HG03575 (cell line): ENCODE measurements at regions not wholly inside any gene's neighbourhood (a gene's known extent, or its start where the extent isn't known, plus 50 kb on each side); places are given as distances from the start of the nearest gene placed in this dataset.

Experiments used
- ATAC-seq: cut with Tn5 transposase; IDR thresholded peaks from one replicate; pipeline ENCODE4 v1.9.1; 2021; ENCODE audit not compliant: unreplicated experiment, insufficient number of reproducible peaks, low FRiP score; ENCODE audit errors: extremely low read depth

DNA sequence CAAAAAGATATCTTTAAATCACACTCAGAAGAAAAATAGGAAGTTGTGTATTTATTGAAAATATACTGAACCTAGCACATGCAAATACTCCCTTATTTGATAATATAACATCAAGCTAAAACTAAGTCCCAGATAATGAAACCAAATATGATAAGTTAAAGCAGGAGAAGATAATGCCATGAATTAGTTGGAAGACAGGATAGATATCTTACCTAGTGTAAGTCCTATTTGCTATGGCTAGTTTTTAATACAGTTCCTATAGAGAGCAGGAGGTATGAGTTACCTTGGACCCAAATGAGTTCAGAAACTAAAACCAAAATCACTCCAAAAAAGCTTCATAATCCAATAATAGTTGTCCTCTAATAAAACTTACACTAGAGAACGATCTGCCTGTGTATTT lies 1407.1 kb upstream of the MIR17HG start:
- no peak for ATAC-seq

DNA sequence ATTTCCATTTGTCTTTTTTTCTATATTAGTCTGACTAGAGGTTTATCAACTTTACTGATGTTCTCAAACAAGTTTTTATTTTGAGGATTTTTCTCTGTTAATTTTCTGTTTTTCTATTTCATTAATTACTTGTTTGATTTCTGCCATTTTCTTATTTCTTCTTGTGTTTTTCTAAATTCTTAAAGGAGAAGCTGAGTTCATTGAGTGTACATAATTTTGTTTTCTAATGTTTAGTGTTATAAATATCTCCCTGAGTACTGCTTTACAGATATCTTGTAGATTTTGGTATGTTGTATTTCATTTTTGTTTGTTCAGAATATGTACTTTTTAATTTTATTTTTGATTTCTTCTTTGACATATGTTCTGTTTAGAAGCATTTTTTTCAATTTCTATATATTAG lies 1404.3 kb upstream of the MIR17HG start:
- ATAC-seq = no peak

DNA sequence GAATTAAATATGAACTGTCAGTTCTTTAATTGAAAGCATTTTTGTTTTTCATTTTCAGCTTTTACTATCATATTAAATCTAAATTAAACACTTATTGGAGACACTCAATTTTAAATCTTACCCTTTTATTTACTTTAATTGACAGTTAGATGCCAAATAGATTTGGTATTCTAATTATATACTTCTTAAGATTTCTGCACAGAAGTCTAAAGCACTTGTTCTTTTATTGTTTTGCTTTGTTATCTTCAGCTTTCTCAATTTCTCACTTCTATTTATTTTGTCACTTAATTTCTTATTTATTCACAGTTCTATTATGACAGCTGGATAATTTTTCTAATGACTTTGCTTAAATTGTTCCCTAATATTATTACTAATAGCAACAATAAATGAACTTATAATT lies 1397.3 kb upstream of the MIR17HG start:
- no peak for ATAC-seq

DNA sequence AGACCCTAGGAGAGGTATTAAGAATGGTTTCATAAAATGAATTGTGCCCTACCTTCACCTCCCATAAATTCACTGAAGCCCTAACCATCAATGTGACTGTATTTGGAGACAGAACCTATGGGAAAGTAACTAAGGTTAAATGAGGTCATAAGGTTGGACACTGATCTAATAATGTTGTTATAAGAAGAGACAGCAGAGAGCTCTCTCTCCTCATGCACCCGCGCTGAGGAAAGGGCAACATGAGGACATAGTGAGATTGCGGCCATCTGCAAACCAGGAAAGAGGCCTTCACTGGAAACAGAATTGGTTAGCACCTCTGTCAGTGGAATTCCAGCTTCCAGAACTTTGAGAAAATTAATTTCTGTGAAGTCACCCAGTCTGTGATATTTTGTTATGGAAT lies 1396.1 kb upstream of the MIR17HG start:
- no peak for ATAC-seq

DNA sequence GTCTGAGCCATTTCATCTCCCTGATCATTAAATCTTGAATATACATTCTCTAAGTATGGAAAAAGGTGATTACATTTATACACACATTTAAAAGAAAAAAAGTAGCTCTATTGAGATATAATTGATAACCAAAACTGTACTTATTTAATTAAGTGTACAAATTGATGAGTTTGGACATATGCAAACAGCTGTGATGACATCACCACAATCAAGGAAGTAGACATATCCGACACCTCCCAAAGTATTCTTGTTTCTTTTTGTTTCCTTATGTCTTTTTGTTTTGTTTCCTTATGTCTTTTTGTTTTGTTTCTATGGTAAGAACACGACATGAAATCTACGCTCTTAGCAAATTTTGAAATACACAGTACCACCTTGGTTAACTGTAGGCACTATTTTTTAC lies 1393.9 kb upstream of the MIR17HG start:
- no peak for ATAC-seq

DNA sequence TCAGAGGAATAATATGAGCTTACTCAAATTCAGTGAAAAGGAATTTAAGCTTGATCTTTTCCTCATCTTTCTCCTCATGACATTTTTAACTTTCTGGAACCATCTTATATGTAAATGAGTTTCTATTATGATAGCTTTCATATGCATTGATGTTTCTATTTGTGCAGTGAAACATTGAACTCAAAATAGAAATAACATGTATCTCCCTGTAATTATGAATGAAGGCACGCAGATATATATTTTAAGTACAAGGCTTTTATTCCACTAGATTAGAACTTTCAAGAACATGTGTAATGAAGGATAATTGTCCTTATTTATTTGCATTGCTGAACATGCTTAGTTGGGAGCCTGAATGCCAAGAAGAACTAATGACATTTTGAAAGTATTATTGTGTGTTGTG lies 1391.7 kb upstream of the MIR17HG start:
- ATAC-seq = no peak

DNA sequence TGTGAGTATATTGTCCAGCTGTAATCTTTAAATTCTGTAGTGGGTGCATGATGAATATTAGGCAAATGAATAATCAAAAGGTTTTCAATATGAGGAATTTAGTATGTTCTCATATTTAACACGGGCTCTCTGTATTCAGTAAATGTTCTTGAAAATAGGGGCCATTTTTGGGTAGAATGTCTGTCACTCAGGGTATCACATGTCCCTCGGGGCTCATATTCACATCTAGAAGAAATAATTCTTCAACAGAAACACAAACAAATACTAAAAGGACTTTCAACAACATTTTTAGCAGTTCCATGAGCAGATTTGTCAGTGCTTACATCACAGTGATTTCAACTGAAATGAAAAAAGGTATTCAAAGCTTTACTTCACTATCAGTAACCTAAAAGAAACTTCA lies 1388.4 kb upstream of the MIR17HG start:
- ATAC-seq = no peak

DNA sequence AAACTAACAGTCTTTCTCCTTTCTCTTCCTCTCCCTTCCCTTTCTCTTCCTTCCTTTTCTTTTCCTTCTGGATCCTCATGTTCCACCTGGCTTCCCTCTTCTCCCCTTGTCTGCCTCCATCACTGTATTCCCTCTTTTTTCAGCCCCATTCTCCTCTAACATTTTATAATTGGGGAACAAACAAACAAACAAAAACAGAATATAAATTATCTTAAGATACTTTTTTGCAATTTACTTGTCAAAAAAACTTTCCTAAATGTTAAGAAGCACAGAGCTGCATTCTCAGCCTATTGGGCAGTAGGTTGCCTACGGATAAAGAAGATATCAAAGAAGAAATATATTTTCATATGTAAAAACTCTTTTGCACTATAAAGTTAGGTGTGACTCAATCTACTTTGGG lies 1382.2 kb upstream of the MIR17HG start:
- ATAC-seq = no peak

DNA sequence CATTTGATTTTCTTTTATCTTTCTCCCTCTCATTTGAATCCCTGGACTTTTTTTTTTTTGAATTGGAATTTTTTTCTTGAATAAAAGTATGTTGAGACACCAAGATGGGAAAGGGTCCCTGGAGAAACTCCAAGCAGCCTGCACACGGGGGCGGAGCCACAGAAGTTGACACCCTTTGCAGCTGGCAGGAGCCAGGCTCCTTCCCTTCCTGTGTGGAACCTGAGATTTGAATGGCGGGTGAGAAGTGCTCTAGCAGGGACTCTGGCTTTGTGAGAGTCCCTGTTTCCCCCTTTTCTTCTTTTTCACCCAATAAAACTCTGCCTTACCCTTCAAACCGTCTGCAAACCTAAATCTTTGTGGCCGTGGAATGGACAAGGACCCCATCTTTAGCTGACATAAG lies 1381.0 kb upstream of the MIR17HG start:
- ATAC-seq = no peak

DNA sequence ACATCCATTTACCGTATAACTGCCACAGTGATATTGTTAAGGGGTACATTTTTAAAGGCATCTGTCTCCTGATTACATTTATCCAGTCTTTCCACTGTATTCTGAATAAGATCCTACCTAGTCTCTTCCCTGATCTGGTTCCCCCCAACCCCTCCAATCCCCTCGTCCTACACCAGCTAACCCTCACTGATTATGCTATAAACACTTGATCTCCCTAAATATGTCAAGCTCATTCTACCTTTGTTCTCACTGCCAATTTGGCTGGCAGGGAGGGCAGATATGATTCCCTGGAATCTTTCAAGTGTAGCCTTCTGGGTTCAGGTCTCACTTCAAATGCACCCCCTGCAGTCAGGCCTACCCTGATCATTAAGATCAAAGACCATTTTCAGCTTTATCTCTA lies 1379.8 kb upstream of the MIR17HG start:
- ATAC-seq = no peak

DNA sequence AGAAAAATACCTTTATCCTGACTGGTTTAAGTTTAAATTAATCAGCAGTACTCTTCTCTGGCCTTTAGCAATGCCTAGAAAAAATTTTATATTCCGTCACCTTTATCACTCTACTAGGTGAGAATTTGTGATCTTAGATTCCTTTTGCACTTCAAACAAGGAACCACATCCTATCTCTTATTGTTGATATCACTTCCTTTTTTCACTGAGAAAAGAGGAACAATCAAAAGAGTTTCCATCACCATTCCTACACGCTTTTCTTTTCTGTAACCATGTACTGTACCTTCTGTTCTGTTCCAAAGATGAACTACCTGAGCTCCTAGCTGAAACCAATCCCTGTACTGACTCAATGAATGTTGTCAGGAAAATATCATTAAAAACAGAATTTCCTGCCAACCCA lies 1379.0 kb upstream of the MIR17HG start:
- ATAC-seq = no peak

DNA sequence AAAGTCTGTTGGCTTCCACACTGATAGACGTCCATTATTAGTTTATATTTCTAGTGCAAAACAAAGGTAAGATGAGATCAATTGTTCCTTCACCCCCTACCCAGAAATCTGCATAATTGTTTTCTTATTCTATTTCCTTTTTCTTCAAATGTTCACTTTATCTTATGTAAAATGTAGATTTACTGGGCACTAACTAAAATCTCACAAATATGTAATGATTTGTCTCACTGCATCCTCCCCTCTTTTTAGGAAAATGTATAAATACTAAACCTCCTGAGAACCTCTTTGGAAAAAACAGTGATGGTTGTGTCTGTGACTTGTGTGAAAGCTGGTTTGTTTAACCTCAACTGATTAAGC lies 1377.2 kb upstream of the MIR17HG start:
- no peak for ATAC-seq

DNA sequence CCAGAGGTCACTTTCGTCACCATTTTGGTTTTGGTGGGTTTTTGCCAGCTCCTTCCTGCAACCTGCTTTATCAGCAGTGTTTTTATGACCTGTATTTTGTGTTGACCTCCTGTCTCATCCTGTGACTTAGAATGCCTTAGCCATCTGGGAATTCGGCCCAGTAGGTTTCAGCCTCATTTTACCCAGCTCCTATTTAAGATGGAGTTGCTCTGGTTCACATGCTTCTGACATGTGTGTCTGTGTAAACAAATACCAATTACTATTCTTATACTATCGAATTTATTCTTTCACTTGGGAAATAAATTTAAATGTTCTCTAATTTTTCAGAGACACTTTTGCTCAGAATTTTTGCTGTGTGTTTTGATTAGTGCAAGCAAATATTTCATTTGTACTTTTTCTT lies 1370.3 kb upstream of the MIR17HG start:
- ATAC-seq = no peak

DNA sequence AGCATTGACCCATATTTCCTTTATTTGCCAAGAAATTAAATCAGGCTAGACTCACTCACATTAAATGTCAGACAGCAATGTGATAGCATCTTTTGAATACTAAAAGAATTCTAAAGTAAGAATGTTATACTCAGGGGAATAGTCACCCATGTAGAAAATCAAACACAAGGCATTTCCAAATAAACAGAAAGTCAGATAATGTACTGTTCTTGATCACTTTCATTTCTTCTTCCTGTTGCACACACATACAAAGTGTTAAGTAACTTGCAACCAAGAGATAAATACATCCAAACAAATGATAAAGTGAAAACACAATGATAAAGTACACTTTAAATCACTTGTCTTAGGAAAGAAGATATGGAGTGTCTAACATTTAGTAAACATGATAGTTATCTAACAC lies 1366.6 kb upstream of the MIR17HG start:
- ATAC-seq = no peak

DNA sequence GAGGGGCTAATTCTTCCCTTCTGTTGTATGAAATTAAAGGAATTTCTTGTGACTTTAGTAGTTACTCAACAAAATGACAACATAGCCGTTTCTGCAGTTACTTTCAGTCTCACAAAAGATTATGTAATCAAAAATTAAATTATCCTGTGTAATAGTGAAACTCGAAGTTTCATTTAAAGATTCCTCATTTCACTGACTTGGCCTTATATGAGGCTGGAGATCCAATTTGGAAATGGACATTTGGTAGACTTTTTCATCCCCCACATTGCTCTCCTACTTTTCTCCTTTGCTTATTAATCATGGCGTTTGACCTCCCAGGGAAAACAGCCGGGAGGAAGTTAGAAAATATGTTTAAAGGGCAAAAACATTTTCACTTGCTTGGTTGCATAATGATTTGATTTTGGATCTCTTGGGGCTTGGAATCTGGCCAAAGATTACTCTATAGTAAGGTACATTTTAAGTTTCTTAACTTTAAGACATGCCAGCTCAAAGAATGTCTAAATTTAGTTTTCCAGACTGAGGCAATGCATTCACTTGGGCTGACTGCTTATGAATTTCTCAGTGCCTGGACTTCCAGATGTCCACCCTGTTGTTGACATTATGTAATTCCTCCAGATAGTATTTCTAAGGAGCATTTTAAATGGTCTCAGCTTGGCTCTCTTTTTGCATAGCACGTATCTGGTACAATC lies 1364.9 kb upstream of the MIR17HG start:
- no peak for ATAC-seq

DNA sequence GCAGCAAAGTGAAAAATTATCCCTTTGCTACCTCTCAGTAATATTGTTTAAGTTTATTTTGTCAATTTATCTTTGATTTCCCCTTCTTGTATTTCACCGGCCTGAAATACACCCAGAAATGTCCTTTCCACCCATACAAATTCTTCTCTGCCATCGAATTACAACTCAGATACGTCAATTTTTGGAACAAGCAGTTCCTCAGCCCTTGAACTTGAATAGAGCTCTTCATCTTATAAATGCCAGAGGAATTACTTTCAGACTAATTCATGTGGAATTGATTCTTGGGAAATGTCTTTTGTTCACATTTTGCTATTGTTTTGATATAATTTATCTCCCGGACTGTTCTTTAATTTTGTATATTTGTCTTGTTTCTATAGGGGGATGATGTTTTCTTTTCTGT lies 1359.3 kb upstream of the MIR17HG start:
- ATAC-seq = no peak

DNA sequence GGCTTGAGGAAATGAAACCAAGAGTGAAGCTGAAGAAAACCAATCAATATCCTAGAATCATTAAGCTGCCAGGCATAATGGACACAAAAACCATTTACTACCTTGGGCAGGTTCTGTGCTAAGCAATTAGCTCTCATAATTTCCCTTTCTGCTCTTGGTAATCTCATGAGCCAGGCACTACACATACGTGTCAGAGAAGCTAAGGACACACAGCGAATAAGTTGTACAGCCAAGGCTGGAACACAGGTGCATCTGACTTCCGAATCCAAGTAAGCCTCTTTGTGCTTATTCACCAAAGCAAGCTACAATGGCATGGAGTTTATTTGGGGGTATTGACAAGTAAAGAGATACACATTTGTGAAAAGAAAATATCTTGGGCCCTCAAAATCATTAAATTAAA lies 1343.9 kb upstream of the MIR17HG start:
- no peak for ATAC-seq

DNA sequence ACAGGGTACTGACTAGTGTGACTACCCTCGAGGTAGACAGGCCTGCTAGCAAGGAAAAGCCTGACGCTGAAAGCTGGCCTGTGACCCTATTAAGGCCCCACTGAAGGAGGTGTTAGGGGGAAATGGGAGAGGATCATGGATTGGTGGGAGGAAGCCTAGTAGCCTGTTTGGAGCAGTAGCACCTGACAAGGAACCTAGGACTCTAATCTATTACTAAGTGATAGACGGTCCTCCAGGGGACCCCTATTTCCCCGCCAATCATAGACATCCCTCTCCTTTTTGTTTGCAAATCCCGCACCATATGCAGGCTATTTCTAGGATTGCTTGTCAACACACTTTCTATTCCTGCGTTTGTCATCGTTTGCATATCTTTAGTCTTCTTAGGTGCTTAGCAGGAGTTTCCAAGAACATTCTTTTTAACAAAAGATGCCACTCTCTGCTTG lies 1338.8 kb upstream of the MIR17HG start:
- ATAC-seq = no peak

DNA sequence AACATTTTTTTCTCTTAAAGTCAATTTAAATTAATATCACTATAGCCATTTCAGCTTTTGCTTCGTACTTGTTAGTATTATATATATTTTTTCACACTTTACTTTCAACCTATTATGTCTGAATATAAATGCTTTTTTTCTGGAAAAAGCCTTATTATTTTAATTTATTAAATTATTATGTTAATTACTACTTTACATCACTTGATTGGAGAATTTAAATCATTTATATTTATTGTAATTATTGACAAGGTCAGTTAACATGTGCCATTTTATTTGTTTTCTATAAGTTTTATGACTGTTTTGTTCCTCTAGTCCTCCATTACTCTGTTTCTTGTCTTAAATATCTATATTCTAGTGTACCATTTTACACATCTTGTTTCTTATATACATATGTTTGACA lies 1333.4 kb upstream of the MIR17HG start:
- ATAC-seq = no peak

DNA sequence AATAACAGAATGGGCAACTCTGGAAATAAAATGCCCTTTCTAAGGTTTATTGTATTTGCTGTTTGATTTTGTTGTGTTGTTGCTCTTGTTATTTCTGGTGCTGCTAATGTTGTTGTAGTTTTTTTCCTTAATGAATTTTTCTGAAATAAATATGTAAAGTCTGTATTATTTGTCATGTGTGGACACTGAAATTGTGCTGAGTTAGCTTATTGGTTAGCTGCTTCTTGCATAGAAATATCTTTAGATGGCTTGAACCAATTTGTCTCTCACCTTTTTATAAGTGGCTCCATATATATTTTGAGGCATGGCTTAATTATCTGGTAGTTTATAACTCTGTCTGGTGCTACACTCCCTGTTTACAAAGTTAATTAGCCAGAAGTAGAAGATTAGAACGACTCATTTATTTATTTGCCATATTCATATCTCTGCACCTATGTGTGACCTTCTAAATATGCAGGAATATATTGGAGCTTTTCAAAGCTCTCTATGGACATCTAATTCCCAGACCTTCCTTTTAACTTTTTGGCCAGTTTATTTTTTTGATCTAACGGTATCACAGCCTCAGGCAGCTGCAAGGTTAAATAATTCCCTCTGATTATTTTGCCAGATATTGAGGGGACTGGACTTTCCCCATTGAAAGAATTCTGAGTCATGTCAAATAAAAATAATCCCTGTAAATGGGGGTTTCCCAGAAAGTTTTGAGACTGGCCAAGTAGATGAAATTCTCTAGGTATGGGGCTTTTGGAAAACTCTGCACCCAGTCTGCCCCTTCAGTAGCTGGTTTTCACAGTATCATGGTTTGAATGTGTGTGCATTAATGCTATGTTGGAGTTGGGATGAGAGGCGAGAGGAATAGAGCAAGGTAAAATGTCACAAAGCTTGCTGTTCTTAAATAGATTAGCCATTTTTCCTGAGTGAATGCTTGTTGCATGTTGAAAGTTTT lies 1331.7 kb upstream of the MIR17HG start:
- ATAC-seq = no peak
